AG10803 (cell line): ENCODE measurements at regions not wholly inside any gene's neighbourhood (a gene's known extent, or its start where the extent isn't known, plus 50 kb on each side); places are given as distances from the start of the nearest gene placed in this dataset.

ENCODE experiments used
- DNase-seq: peaks from one replicate; pipeline ENCODE4 v3.0.0; 2010; ENCODE audit warnings: low read depth
- H3K4me3 ChIP-seq: 2 replicates; pipeline ENCODE4 v1.5.1; 2011; ENCODE audit warnings: mild to moderate bottlenecking, low read length, control low read depth
- CTCF ChIP-seq: conservative IDR thresholded peaks from 2 replicates; pipeline ENCODE4 v1.5.1; 2011; ENCODE audit warnings: mild to moderate bottlenecking, low read length, control low read depth, inconsistent platforms

GRCh38 chr20:23267909-23268308 is 82.7 kb upstream of the NXT1 start:
- no peak for DNase-seq
- H3K4me3 ChIP-seq = no peak overlapping the region
- no peak for TF ChIP-seq CTCF

- DNase-seq = no peak
- H3K4me3 ChIP-seq = no peak overlapping the region
- TF ChIP-seq CTCF = no peak
Observed at GRCh38 chr20:23266530-23267398, 83.8 kb upstream of the NXT1 start.

- TF ChIP-seq CTCF = no peak
- no peak for DNase-seq
Observed at GRCh38 chr20:23265226-23265625, 85.4 kb upstream of the NXT1 start.

DNA sequence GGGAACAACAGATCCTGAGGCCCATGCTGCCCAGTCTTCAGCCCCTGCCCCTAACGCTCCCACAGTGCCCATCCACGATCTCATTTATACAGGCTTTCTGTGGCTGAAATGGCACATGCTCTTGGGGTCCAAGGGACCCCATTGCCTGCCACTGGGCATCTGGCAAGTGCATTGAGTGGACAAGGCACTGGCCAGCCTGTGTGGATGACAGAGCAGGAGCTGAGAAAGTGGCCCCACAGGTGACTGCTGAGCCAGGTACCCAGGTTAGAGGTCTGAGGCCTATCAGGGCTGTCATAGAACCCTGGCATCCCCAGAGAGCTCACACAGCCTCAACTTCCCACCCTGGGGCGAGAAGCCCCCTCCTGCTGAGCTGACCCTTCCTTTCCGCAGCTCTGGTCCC is 86.0 kb upstream of the NXT1 start:
- TF ChIP-seq CTCF = no peak
- no peak overlapping the region for H3K4me3 ChIP-seq

More at GRCh38 chr20:23265226-23265625, 85.4 kb upstream of the NXT1 start:
- no peak overlapping the region for H3K4me3 ChIP-seq

DNA sequence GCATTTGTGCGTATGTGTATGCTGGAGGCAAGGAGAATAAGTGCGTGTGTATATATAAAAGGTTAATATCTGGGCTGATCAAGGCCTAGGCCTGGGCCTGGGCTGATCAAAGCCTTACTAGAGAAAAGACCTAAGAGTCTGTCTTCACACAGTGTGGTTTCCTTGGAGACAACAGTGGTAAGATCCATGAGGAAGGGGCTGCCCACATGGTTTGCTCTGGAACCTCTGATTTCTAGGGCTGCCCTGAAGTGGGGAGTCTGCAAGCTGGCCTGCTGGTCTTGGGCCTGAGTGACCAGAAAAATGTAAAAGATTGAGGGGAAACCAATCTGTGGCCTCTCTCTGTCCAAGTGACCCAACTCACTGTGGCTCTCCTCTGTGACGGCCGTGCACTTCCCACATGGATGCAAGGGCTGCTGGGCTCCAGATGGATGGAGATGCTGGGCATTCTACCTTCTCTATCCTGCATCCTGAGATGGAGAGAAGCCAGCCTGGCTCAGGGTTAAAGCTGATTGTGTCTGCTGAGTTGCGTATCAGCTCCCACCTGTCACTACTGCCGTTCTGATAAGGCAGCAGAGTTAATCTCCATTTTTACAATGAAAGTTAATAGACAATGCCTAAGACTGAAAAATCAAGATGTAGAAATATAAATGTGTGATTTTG is 90.3 kb upstream of the NXT1 start:
- H3K4me3 ChIP-seq = no peak overlapping the region
- TF ChIP-seq CTCF = no peak
- DNase-seq = no peak

More for the DNA sequence above, 86.0 kb upstream of the NXT1 start:
- DNase-seq = no peak

- TF ChIP-seq CTCF = no peak
Observed at GRCh38 chr20:23258747-23259121, 91.9 kb upstream of the NXT1 start.

More at GRCh38 chr20:23258747-23259121, 91.9 kb upstream of the NXT1 start:
- no peak for DNase-seq
- H3K4me3 ChIP-seq = no peak overlapping the region
